ENCODE measurements at regions not wholly inside any gene's neighbourhood (a gene's known extent, or its start where the extent isn't known, plus 50 kb on each side); places are given as distances from the start of the nearest gene placed in this dataset.

DNA sequence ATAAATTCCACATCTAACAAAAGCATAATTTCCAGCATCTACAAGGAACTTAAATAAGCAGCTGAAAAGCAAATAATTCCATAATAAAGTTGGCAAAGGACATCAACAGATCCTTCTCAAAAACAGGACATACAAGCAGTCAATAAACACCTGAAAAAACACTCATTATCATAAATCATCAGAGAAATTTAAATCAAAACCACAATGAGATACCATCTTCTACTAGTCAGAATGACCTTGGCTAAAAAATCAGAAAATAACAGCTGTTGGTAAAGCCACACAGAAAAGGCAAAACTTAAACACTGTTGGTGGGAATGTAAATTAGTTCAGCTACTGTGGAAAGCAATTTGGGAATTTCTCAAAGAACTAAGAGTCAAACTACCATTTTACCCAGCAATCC, 1371.1 kb upstream of the ACO1 start:
- no peaks in the 10 kb centered on the region for H3F3A ChIP-seq (ENCODE audit: control insufficient read depth, insufficient read depth)
- H3K4me3 ChIP-seq (ENCODE audit: low read length), result no peak overlapping the region
- no peak overlapping the region for H3K27ac ChIP-seq (ENCODE audit: low read depth, low read length)
- no peaks in the 10 kb centered on the region for H3K9me3 ChIP-seq (ENCODE audit: control insufficient read depth, insufficient read depth, low read length)
- no peaks in the 10 kb centered on the region for H3K9me2 ChIP-seq (replicated peaks; ENCODE audit: control insufficient read depth, low read length)
- H4K20me1 ChIP-seq (ENCODE audit: control insufficient read depth, insufficient read depth, low read depth, low read length), result no peaks in the 10 kb centered on the region
- H3K36me3 ChIP-seq (ENCODE audit: control insufficient read depth, low read length), result no peaks in the 10 kb centered on the region
- H3K27me3 ChIP-seq (ENCODE audit: control insufficient read depth, low read length), result no peaks in the 10 kb centered on the region
- TF ChIP-seq CTCF (IDR thresholded peaks at IDR 0.05; ENCODE audit: low read depth, low read length, poor library complexity, severe bottlenecking) (no peak), EZH2phosphoT487 (IDR thresholded peaks at IDR 0.05; ENCODE audit: borderline replicate concordance, low read length) (no peak)
- no peak overlapping the region for H3K4me2 ChIP-seq (ENCODE audit: low read length)
- H3K4me1 ChIP-seq (ENCODE audit: control insufficient read depth, low read length), result no peaks in the 10 kb centered on the region
- no peaks in the 10 kb centered on the region for H3K79me2 ChIP-seq (ENCODE audit: control insufficient read depth, low read length)

DNA sequence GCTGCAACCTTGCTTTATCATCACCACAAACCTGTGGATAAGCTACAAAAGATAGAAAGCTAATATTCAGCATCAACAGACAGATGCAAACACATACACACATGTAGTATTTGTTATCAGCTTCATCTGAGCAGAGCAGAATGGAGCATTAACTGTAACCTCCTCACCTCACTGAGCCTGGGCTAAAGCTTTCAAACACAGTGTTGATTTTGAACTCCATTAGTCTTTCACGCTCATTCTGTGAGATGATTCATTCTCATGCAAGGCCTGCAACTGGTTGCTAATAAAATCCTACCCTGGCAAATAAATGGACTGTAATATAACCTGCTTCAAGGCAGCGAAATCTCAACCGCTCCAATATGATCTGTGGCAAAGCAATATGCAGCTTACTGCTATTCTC, 1360.6 kb upstream of the ACO1 start:
- no peaks in the 10 kb centered on the region for H3K36me3 ChIP-seq (ENCODE audit: control insufficient read depth, low read length)
- H3K4me1 ChIP-seq (ENCODE audit: control insufficient read depth, low read length), result no peaks in the 10 kb centered on the region
- TF ChIP-seq EZH2phosphoT487 (IDR thresholded peaks at IDR 0.05; ENCODE audit: borderline replicate concordance, low read length) (no peak), CTCF (IDR thresholded peaks at IDR 0.05; ENCODE audit: low read depth, low read length, poor library complexity, severe bottlenecking) (no peak)
- no peaks in the 10 kb centered on the region for H3K9me3 ChIP-seq (ENCODE audit: control insufficient read depth, insufficient read depth, low read length)
- no peaks in the 10 kb centered on the region for H3K27me3 ChIP-seq (ENCODE audit: control insufficient read depth, low read length)
- no peak overlapping the region for H3K4me2 ChIP-seq (ENCODE audit: low read length)
- no peak overlapping the region for H3K27ac ChIP-seq (ENCODE audit: low read depth, low read length)
- H3K79me2 ChIP-seq (ENCODE audit: control insufficient read depth, low read length), result no peaks in the 10 kb centered on the region
- H4K20me1 ChIP-seq (ENCODE audit: control insufficient read depth, insufficient read depth, low read depth, low read length), result no peaks in the 10 kb centered on the region
- no peaks in the 10 kb centered on the region for H3F3A ChIP-seq (ENCODE audit: control insufficient read depth, insufficient read depth)
- no peaks in the 10 kb centered on the region for H3K9me2 ChIP-seq (replicated peaks; ENCODE audit: control insufficient read depth, low read length)
- no peak overlapping the region for H3K4me3 ChIP-seq (ENCODE audit: low read length)

DNA sequence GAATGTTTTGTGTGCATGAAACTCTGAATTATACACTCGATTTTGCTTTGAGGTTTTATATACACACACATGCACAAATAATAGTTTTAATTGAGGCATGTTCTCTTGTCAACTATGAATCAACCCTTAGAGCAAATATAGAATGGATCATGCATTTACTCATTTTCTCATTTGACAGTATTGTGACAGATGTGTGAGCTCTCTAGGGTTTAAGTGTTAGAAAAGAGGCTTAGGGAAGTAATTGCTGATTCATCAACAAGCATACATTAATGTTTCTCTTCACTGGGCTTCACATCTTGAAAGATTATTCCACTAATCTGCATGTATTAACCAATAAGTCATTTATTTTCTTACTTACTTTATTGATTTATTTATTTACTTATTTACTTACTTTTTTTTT, 1356.8 kb upstream of the ACO1 start:
- Histone ChIP-seq H3K36me3 (ENCODE audit: control insufficient read depth, low read length) (no peaks in the 10 kb centered on the region), H3K4me3 (ENCODE audit: low read length) (no peak overlapping the region), H3K4me2 (ENCODE audit: low read length) (no peak overlapping the region), H3K9me2 (replicated peaks; ENCODE audit: control insufficient read depth, low read length) (no peaks in the 10 kb centered on the region), H3K4me1 (ENCODE audit: control insufficient read depth, low read length) (no peaks in the 10 kb centered on the region), H3K9me3 (ENCODE audit: control insufficient read depth, insufficient read depth, low read length) (no peaks in the 10 kb centered on the region), H3K79me2 (ENCODE audit: control insufficient read depth, low read length) (no peaks in the 10 kb centered on the region), H3F3A (ENCODE audit: control insufficient read depth, insufficient read depth) (no peaks in the 10 kb centered on the region), H3K27ac (ENCODE audit: low read depth, low read length) (no peak overlapping the region), H3K27me3 (ENCODE audit: control insufficient read depth, low read length) (no peaks in the 10 kb centered on the region), H4K20me1 (ENCODE audit: control insufficient read depth, insufficient read depth, low read depth, low read length) (no peaks in the 10 kb centered on the region)
- TF ChIP-seq EZH2phosphoT487 (IDR thresholded peaks at IDR 0.05; ENCODE audit: borderline replicate concordance, low read length) (no peak), CTCF (IDR thresholded peaks at IDR 0.05; ENCODE audit: low read depth, low read length, poor library complexity, severe bottlenecking) (no peak)

DNA sequence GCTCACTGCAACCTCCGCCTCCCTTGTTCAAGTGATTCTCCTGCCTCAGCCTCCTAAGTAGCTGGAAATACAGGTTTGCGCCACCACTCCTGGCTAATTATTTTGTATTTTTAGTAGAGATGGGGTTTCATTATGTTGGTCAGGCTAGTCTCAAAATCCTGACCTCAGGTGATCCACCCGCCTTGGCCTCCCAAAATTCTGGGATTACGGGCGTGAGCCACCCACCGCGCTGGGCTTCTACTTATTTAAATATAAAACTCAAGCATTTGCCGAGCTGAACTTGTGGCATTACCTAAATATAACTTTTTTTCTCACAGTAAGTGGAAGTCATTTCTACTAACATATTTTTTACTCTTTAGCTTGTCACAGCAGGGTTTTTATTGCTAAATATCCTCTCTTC, 1356.3 kb upstream of the ACO1 start:
- TF ChIP-seq EZH2phosphoT487 (IDR thresholded peaks at IDR 0.05; ENCODE audit: borderline replicate concordance, low read length) (no peak), CTCF (IDR thresholded peaks at IDR 0.05; ENCODE audit: low read depth, low read length, poor library complexity, severe bottlenecking) (no peak)
- Histone ChIP-seq H3K4me1 (ENCODE audit: control insufficient read depth, low read length) (no peaks in the 10 kb centered on the region), H3K79me2 (ENCODE audit: control insufficient read depth, low read length) (no peaks in the 10 kb centered on the region), H3K36me3 (ENCODE audit: control insufficient read depth, low read length) (no peaks in the 10 kb centered on the region), H3K27ac (ENCODE audit: low read depth, low read length) (no peak overlapping the region), H3K9me3 (ENCODE audit: control insufficient read depth, insufficient read depth, low read length) (no peaks in the 10 kb centered on the region), H3K4me2 (ENCODE audit: low read length) (no peak overlapping the region), H3K27me3 (ENCODE audit: control insufficient read depth, low read length) (no peaks in the 10 kb centered on the region), H3K4me3 (ENCODE audit: low read length) (no peak overlapping the region), H3K9me2 (replicated peaks; ENCODE audit: control insufficient read depth, low read length) (no peaks in the 10 kb centered on the region), H4K20me1 (ENCODE audit: control insufficient read depth, insufficient read depth, low read depth, low read length) (no peaks in the 10 kb centered on the region), H3F3A (ENCODE audit: control insufficient read depth, insufficient read depth) (no peaks in the 10 kb centered on the region)

Measured in DOHH2 (cell line).